Common myeloid progenitor, CD34-positive (primary cell): ENCODE measurements at regions not wholly inside any gene's neighbourhood (a gene's known extent, or its start where the extent isn't known, plus 50 kb on each side); places are given as distances from the start of the nearest gene placed in this dataset.

Source experiments
- CTCF ChIA-PET: fragments of 350-600 bp; sonication (Branson Sonifier 250); formaldehyde crosslinking; loops from one replicate; lab custom pipeline; 2021; ENCODE audit warnings: antibody characterized with exemption; lab: Charles Lee
- POLR2A ChIA-PET: fragments of 350-600 bp; sonication (Branson Sonifier 250); formaldehyde crosslinking; loops from one replicate; lab custom pipeline; 2021; ENCODE audit warnings: antibody characterized with exemption; lab: Charles Lee
- DNase-seq, 3 donors: peaks; one replicate each; pipeline versions ENCODE4 v3.0.0 to v3.0.0-alpha.2; 2013
- H3K27ac ChIP-seq, 2 experiments: 1 replicate in 1 of 2; 2 replicates in 1 of 2; pipeline ENCODE4 v1.7.0; 2013; ENCODE audit warnings: inconsistent platforms in 2 of 2, low read length in 2 of 2, mild to moderate bottlenecking in 2 of 2, low read depth in 1 of 2, moderate library complexity in 1 of 2; ENCODE audit not compliant: severe bottlenecking in 2 of 2, insufficient read depth in 1 of 2, poor library complexity in 1 of 2
- H3K27me3 ChIP-seq, 5 experiments: replicated peaks in 2 of 5; 1 replicate in 3 of 5; 2 replicates in 2 of 5; pipeline versions ENCODE4 v1.6.1 to v1.7.0; 2013; ENCODE audit warnings: low read length in 4 of 5, mild to moderate bottlenecking in 2 of 5, moderate library complexity in 2 of 5, inconsistent platforms in 1 of 5; ENCODE audit not compliant: insufficient read depth in 5 of 5, control insufficient read depth in 4 of 5
- H3K36me3 ChIP-seq, 4 experiments: 1 replicate in 2 of 4; 2 replicates in 2 of 4; pipeline versions ENCODE4 v1.6.1 to v1.7.0; 2013; ENCODE audit warnings: low read length in 3 of 4, control low read depth in 1 of 4, mild to moderate bottlenecking in 1 of 4; ENCODE audit not compliant: control insufficient read depth in 4 of 4, insufficient read depth in 4 of 4
- H3K4me1 ChIP-seq, 4 experiments: 1 replicate in 3 of 4; 2 replicates in 1 of 4; pipeline versions ENCODE4 v1.6.1 to v1.7.1; 2013; ENCODE audit warnings: low read length in 3 of 4, mild to moderate bottlenecking in 3 of 4, control low read depth in 1 of 4, inconsistent platforms in 1 of 4, moderate library complexity in 1 of 4; ENCODE audit not compliant: control insufficient read depth in 4 of 4, insufficient read depth in 4 of 4; ENCODE audit errors: control extremely low read depth in 1 of 4
- H3K4me3 ChIP-seq, 7 experiments: 1 replicate in 4 of 7; 2 replicates in 3 of 7; pipeline versions ENCODE4 v1.5.1 to v1.7.0; 2013; ENCODE audit warnings: mild to moderate bottlenecking in 7 of 7, low read length in 6 of 7, moderate library complexity in 6 of 7, inconsistent platforms in 2 of 7, low read depth in 2 of 7, control low read depth in 1 of 7; ENCODE audit not compliant: insufficient read depth in 4 of 7, control insufficient read depth in 1 of 7; ENCODE audit errors: extremely low read depth in 1 of 7
- H3K9me3 ChIP-seq, 5 experiments: 1 replicate in 4 of 5; 2 replicates in 1 of 5; pipeline versions ENCODE4 v1.6.1 to v1.7.1; 2013; ENCODE audit warnings: low read length in 4 of 5, mild to moderate bottlenecking in 2 of 5, inconsistent platforms in 1 of 5, low read depth in 1 of 5, moderate library complexity in 1 of 5; ENCODE audit not compliant: control insufficient read depth in 4 of 5, insufficient read depth in 2 of 5; ENCODE audit errors: control extremely low read depth in 1 of 5
- WGBS: methylation state at CpG from one replicate; pipeline ENCODE4 v1.1.5; 2013; ENCODE audit not compliant: insufficient coverage; 5-methylcytosine and 5-hydroxymethylcytosine counted together

- no peak overlapping the region for H3K27ac ChIP-seq
- DNase-seq, result no peak
- H3K4me1 ChIP-seq, result no peaks in the 10 kb centered on the region
- H3K27me3 ChIP-seq, result no peaks in the 10 kb centered on the region
- POLR2A ChIA-PET, result no interaction called here
- CTCF ChIA-PET, result no interaction called here
- no peaks in the 10 kb centered on the region for H3K9me3 ChIP-seq
- H3K4me3 ChIP-seq, result no peak overlapping the region
- no peaks in the 10 kb centered on the region for H3K36me3 ChIP-seq
Observed at GRCh38 chr4:27742816-27743215, 882.2 kb downstream of the STIM2 start.

- ChIA-PET POLR2A (no interaction called here), CTCF (no interaction called here)
- Histone ChIP-seq H3K27me3 (no peaks in the 10 kb centered on the region), H3K4me3 (no peak overlapping the region), H3K27ac (no peak overlapping the region), H3K9me3 (no peaks in the 10 kb centered on the region), H3K4me1 (no peaks in the 10 kb centered on the region), H3K36me3 (no peaks in the 10 kb centered on the region)
- WGBS, result 90% methylated on average over 2 of the region's 11 CpGs
- DNase-seq, result no peak
Observed at GRCh38 chr4:27759611-27760575, 899.3 kb downstream of the STIM2 start.

- no peaks in the 10 kb centered on the region for H3K36me3 ChIP-seq
- ChIA-PET POLR2A (no interaction called here), CTCF (no interaction called here)
- H3K27me3 ChIP-seq, result no peaks in the 10 kb centered on the region
- H3K27ac ChIP-seq, result no peak overlapping the region
- no peaks in the 10 kb centered on the region for H3K4me1 ChIP-seq
- DNase-seq, result no peak
- no peak overlapping the region for H3K4me3 ChIP-seq
- H3K9me3 ChIP-seq, result no peaks in the 10 kb centered on the region
- WGBS, result 80% methylated on average over 5 of the region's 5 CpGs
Observed at GRCh38 chr4:27763830-27764525, 903.3 kb downstream of the STIM2 start.

GRCh38 chr4:27764526-27764837, 903.8 kb downstream of the STIM2 start:
- Histone ChIP-seq H3K9me3 (no peaks in the 10 kb centered on the region), H3K36me3 (no peaks in the 10 kb centered on the region), H3K4me3 (no peak overlapping the region), H3K4me1 (no peaks in the 10 kb centered on the region), H3K27ac (no peak overlapping the region), H3K27me3 (no peaks in the 10 kb centered on the region)
- ChIA-PET CTCF (no interaction called here), POLR2A (no interaction called here)
- 84% methylated on average over 4 of the region's 4 CpGs for WGBS
- no peak for DNase-seq

- ChIA-PET POLR2A (no interaction called here), CTCF (no interaction called here)
- no peaks in the 10 kb centered on the region for H3K27me3 ChIP-seq
- H3K9me3 ChIP-seq, result no peaks in the 10 kb centered on the region
- no peak overlapping the region for H3K27ac ChIP-seq
- no peak overlapping the region for H3K4me3 ChIP-seq
- H3K4me1 ChIP-seq, result no peaks in the 10 kb centered on the region
- no peaks in the 10 kb centered on the region for H3K36me3 ChIP-seq
- WGBS, result 98% methylated on average over 7 of the region's 7 CpGs
- no peak for DNase-seq
Observed at GRCh38 chr4:27770895-27771294, 910.3 kb downstream of the STIM2 start.

GRCh38 chr4:27775156-27775555, 914.5 kb downstream of the STIM2 start:
- WGBS, result 67% methylated on average over 3 of the region's 3 CpGs
- ChIA-PET CTCF (no interaction called here), POLR2A (no interaction called here)
- Histone ChIP-seq H3K4me1 (no peaks in the 10 kb centered on the region), H3K4me3 (no peak overlapping the region), H3K27me3 (no peaks in the 10 kb centered on the region), H3K27ac (no peak overlapping the region), H3K36me3 (no peaks in the 10 kb centered on the region), H3K9me3 (no peaks in the 10 kb centered on the region)
- DNase-seq, result no peak

- no peaks in the 10 kb centered on the region for H3K27me3 ChIP-seq
- no peaks in the 10 kb centered on the region for H3K4me1 ChIP-seq
- WGBS, result 100% methylated on average over 1 of the region's 1 CpG
- H3K36me3 ChIP-seq, result no peaks in the 10 kb centered on the region
- ChIA-PET POLR2A (no interaction called here), CTCF (no interaction called here)
- H3K27ac ChIP-seq, result no peak overlapping the region
- H3K4me3 ChIP-seq, result no peak overlapping the region
- no peaks in the 10 kb centered on the region for H3K9me3 ChIP-seq
- DNase-seq, result no peak
Observed at GRCh38 chr4:27779827-27780226, 919.2 kb downstream of the STIM2 start.
